ENCODE measurements at regions not wholly inside any gene's neighbourhood (a gene's known extent, or its start where the extent isn't known, plus 50 kb on each side); places are given as distances from the start of the nearest gene placed in this dataset.
"Not testable (repeated sequence)": the region's sequence is repeated elsewhere in the genome, so short reads cannot be mapped to it uniquely, and the experiment has no call there.

DNA sequence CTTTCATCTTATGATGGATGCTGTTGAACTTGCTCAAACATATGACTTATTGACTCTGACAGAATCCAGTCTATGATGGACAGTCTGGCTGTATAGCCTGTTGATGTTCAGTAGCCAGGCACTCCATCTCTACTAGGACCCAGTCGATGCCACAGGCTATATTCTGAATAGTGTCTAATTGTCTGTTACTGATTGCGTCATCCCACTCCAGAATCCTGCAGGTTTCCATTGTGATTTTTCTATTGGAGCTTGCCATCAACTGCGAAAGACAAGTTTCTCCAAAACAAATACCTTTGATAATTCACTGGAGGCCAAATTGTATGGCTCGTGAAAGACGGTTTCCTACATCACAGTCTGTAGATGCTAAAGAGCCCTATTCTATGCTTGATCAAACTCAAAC is 481.7 kb upstream of the CHORDC1 start:
- DNase-seq = no peak

DNA sequence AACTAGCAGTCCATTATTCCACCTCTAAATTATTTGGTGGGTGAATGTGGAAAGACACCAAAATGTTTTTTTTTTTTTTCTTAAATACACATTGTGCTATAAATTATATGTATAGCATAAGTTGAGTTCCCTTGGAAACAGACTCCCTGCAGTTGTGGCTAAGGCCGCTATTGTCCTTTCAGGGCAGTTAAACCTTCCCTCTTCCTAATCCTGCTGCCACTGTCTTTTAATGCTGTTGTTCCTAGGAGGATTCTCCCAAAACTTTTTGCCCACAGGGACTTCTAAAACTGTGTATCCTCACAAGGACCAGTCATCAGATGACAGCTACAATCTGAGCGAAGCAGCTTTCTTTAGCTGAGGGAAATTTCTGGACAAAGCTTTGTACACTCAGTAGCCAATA is 478.9 kb upstream of the CHORDC1 start:
- no peak for DNase-seq

DNA sequence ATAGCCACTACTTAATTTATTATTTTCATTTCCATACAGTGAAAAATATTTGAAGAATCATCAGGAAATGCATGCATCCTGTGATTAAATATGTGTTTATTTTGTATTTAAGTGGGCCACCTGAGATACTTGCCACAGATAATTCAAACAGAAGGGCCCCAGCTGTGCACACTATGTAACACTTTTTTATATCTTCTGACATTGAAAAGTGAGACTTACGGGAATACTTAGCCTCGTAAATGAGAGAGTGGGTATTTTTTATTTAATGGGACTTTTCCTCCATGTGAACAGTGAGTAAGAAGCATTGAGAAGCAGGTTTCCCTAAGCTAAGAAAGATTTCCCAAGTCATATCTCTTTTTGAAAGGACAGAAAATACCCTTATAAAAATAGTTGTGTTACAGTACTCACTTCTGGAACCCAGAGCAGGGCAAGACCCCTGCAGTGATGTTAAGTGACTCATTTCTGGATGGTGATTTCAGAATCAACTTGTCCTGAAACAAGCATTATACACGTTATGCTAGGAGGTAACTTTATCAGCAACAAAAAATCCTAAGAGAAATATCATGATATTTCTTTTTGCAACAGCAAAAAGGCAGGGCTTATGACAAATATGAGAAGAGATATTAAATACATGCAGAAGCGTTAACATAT is 478.1 kb upstream of the CHORDC1 start:
- no peak for DNase-seq

DNA sequence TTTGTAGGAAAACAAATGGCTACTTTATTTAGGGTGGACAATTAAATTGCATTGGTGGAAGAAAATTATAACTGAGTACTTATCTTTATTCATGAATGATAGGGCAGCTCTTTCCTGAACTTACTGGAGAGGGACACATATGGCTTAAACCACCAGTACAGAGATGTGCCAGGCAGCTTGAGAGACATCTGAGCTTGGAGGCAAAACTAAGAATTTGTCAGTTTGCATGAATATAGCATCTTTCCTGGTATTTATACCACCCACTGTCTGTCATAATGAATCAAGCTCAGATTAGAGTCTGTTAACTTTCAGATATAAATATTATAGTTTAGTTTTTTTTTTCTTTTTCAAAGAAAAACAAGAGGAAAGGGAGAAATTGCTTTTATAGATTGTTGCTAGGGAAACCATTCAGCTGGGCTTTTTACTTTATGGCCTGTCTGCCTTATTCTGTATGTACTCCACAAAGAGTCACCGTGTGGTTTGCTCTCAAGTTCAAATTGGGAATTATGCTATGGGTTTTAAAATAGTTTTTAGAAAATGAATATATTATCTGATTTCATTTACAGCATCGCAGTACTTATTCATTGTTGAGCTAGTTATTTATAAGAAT is 477.0 kb upstream of the CHORDC1 start:
- no peak for DNase-seq

DNA sequence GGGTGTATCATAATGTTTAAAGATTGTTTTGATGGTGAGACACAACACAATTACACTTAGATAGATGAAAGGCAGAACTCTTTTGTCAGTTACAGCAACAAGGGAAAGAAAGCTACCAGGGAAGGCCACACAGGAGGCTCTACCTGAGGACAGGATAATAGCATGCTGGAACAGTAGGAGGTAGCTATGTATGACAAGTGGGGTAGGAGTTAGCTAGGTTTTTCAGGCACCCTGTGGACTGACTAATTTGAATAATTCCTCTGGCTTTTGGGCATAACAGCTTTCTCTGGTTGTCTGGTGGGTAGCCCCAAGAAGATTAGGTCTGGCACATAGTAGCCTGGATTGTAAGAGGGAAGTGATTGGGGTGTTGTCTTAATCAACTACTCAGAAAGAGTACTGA is 475.4 kb upstream of the CHORDC1 start:
- no peak for DNase-seq

DNA sequence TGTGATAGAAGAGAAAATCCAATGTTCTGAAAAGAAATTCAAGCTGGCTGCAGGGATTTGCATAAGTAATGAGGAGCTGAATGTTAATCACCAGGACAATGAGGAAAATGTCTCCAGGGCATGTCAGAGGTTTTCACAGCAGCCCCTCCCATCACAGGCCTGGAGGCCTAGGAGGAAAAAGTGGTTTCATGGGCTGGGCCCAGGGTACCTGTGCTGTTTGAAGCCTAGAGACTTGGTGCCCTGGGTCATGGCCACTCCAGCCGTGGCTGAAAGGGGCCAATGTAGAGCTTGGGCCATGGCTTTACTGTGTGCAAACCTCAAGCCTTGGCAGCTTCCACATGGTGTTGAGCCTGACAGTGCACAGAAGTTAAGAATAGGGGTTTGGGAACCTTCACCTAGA is 452.6 kb upstream of the CHORDC1 start:
- DNase-seq = not testable (repeated sequence)

DNA sequence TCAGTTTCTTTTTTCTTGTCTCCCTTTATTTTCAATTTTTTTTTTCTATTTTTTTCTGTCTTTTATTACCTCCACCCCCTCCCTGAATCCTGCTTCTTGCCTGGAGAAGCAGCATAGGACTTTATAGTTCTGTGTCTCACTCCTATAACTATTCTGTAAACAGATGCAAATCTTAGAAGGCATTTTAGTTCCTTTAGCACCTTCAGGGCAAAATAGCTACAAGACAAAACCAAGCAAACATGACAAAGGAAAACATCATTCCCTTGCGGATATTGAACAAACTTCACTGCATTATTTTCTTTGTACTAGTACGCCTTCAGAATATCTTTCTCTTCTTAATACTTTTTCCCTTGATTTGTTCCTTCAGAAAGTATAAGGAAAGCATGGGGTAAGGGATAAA is 446.2 kb upstream of the CHORDC1 start:
- no peak for DNase-seq

DNA sequence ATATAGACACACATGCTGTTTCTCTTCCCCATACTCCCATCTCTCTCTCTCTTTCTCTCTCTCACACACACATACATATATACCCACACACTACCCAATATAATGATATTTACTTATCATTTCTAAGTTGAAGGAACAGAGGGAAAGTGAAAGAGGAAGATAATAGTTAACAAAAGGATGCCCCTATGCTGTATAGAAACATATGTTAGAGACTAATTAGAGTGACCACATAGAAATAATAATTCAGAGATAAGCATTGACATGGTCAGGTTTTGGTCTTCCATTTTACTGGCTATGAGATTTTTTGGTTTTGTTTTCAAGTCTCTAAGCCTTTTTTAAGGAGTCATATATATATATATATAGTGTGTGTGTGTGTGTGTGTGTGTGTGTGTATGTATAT is 445.7 kb upstream of the CHORDC1 start:
- DNase-seq = no peak

DNA sequence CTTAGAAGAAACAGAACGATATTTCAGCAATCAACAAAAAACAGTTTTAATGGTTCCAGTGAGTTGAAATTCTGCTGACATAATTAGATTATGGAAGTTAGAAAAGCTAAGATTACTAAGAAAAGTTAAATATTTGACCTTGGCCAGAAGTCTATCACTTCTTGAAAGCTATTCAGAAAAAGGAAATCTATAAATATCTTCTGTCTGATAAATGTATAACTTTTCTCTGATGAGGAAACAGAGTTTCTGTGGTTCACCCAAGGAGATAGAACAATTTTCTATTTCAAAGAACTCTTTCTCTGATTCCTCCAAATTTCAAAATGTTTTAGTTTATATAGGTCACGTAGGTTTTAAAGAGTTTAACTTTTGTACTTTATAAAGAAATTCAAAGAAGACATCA is 438.4 kb upstream of the CHORDC1 start:
- DNase-seq = no peak

DNA sequence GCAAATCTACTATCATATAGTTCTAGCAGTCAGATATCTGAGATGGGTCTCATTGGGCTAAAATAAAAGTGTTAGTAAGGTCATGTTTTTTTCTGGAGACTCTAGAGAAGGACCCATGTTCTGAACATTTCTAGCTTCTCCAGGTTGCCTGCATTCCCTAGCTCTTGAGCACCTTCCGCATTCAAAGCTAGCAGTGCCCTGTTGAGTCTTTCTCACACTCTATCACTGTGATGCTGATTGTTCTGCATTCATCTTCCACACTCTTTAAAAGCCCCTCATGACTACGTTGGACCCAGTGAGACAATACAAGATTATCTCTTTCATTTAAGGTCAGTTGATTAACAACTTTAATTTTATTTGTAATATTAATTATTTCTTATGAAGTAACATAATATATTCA is 433.3 kb upstream of the CHORDC1 start:
- DNase-seq = no peak

DNA sequence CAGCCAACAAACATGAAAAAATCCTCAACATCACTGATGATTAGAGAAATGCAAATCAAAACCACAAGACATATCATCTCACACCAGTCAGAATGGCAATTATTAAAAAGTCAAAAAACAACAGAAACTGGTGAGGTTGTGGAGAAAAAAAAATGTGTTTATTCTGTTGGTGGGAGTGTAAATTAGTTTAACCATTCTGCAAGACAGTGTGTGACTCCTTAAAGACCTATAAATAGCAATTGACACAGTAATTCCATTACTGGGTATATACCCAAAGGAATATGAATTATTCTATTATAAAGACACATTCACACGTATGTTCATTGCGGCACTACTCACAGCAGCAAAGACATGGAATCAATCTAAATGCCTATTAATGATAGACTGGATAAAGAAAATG is 427.3 kb upstream of the CHORDC1 start:
- DNase-seq = no peak

DNA sequence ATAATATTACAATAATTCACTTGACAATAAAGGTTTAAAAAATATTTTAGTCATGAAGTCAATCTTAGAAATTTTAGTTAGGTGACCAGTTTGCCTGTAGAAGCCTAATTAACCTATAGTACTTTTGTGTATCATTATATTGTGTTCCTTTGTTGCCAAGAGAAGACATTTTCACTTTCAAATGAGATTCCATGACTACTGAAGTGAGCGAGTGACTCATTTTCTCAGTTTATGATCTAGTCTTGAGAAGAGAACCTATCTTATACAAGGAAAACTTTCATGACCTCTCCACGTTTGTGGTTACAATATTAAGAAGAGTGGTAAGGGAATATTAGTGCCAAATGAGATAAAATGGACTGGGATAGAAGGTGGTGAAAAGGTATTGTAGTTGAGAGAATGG is 423.9 kb upstream of the CHORDC1 start:
- no peak for DNase-seq

DNA sequence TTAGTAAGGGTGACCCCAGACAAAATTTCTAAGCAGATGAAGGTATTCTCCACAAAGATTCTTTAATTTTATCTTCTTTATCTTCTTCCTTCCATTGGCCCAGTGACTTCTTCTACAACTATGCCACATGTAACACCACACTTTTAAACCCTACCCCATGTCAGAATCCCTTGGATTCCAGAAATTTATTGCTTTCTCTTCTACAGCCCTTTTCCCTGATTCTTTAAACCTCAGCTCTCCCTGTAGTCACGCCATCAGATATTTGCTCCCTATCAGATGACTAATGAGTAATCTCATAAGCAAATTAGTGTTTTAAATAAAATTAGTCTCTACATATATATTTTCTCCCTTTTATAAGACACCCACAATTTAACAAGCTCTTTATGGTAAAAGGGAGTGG is 423.4 kb upstream of the CHORDC1 start:
- no peak for DNase-seq

DNA sequence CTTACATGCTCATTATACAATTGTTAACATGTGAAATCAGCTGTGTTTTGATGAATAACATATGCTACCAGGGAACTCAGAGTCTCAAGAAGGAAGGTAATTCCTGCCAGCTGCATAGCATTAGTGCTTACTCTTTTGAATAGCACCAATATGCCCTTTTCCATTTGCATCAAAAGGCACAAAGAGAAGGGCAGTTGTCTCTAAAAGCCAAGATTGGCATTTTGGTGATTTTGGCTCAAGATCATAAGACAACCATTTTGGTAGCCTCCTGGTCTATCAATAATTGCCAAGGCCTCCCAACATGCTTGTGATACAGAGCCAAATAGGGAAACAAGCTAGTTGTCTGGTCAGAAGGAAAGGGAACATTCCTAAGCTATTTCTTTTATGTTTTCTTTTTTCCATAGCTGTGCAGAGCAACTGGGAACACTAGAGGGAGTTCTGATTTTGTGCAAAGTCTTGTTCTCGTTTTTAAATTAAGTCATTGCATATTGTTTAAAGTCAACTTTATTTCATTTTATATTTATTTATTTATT is 416.7 kb upstream of the CHORDC1 start:
- DNase-seq = no peak

DNA sequence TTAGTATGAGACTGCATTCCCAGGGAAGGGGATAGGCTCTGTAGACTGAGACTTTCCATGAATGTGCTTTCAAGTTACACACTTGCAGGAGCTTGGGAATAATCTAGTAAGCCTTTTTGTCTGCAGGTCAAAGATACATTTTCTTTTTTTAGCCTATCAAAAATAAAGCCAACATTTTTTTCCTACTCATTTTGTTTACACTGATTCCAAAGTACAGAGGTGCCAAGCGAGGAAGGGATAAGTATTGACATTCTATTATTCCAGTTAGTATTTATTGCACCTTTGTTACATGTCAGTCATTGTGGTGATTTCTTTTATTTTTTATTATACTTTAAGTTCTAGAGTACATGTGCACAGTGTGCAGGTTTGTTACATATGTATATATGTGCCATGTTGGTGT is 413.0 kb upstream of the CHORDC1 start:
- no peak for DNase-seq

DNA sequence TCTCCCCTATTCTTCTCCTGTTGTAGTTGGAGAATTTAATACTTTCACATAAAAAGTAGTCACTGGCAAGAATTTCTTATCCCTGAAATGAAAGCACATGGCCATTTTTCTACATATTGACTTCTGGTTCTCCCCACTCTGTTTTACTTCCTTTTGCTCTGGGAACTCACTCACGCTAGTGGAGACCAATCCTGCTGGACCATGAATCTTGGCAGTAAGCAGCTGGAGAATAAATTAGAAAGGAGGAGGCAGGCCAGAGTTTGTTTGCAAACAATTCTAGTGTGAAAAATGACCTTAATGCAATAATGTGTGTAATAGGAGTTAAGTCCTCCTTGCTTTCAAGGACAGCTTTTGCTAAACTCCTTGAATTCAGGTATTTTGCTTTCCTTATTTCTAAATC is 412.3 kb upstream of the CHORDC1 start:
- DNase-seq = no peak

DNA sequence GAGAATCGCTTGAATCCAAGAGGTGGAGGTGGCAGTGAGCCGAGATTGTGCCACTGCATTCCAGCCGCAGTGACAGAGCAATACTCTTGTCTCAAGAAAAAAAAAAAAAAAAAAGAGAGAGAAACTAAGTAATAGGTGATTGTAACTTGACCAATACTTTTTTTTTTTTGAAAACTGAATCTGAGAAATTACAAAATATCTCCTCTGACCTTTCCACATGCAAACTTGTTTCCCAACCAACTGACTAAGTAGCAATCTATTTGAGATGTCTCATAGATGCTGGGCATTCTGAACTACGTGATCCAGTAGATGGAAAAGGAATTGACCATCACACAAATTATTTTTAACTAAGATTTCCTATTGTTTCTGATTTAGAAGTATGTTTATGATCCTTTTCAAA is 407.3 kb upstream of the CHORDC1 start:
- DNase-seq = no peak

DNA sequence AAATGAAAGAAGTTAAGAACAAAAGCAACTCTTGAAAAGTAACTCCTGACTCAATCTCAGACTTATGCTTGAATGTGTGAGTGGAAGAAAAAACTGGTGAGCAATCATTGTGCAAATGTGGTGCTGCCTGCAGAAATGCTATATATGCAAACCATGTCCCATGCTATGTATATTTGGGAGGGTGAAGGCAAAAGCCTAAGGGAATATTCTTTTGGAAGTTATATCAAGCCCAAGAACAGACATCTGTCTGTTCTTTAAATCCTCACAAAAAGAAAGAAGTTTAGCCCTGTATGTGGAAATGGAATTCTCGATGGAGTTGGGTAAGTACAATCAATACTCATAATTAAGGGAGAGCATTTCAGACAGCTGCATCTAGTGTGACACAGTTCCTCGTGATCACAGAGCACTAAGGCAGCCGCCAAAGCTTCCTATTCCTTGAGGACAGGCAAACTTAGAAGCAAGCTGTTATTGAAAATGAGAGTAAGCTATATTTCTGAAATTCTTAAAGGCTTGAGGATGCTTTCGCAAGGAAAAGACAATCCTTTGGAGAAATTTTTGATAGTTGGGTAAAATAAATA is 406.5 kb upstream of the CHORDC1 start:
- DNase-seq = no peak

DNA sequence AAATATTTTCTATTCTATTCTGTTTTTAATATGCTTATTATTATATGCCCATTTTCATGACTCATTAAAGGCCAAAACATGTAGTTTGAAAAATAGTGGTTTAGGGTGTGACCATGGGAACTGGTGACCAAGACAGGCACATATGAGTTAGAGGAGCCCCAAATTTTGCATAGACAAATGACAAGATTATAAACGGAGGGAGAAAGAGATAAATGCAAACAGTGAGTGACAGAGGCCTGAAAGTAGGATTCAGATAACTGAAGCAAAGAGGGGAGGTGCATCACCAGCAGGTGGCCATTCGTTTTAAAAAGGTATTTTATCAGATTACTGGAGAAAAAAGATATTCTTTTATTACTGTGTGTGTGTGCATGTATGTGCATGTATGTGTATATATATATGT is 391.5 kb upstream of the CHORDC1 start:
- no peak for DNase-seq

DNA sequence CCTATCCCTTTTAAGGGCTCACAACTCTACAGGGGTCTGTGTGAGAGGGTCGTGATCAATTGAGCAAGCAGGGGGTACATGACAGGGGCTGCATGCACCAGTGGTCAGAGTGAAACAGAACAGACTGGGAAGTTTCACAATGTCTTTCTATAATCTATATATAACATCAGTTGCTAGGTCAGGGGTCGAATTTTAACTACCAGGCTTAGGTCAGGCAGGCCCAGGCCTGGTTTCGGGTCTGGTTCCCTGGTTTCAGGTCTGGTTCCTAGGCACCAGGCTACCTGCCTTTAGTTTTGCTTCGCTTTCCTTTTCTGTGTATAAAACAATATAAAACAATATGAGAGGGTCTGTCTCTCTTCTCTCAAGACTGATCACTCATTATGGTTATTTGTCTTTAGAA is 390.2 kb upstream of the CHORDC1 start:
- DNase-seq = not testable (repeated sequence)

DNA sequence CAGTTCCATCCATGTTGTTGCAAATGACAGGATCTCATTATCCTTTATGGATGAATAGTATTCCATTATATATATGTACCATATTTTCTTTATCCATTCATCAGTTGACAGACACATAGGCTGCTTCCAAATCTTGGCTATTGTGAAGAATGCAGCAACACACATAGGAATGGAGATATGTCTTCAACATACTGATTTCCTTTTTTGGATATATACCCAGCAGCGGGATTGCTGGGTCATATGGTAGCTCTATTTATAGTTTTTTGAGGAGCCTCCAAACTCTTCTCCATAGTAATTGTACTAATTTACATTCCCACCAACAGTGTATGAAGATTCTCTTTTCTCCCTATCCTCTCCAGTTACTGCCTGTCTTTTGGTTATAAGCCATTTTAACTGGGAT is 383.9 kb upstream of the CHORDC1 start:
- DNase-seq = no peak

DNA sequence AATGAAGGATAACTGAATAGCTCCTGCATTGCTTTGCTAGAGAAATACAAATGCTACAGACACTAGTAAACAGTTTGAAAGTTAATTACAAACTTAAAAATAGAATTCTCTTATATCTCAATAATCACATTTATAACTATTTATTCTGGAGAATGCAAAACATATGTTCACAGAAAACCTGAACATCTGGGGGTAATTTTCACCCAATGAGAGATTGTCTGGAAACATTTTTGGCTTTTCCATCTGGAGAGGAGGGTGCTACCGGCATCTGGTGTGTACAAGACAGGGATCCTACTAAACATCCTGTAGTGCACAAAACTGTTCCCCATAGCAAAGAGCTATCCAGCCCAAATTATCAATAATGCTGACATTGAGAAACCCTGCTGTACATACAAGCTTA is 378.4 kb upstream of the CHORDC1 start:
- no peak for DNase-seq

DNA sequence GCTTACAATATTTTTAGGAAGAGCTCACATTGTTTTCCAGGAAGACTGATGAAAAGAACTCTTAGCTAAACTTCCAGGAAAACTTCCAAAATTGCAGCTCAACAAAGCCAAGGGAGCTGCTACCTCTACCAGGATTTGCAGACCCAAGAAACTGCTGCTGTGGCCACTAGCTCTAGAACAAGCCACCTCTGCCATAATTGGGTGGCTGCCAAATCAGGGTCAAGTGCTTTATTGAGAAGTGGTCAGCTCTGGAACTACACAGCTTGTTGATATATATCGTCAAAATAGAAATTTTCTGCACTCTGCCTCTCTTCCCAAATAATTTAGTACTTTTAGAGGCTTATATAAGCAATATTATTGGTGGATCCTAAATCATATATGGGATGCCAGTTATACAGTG is 371.8 kb upstream of the CHORDC1 start:
- DNase-seq = no peak

DNA sequence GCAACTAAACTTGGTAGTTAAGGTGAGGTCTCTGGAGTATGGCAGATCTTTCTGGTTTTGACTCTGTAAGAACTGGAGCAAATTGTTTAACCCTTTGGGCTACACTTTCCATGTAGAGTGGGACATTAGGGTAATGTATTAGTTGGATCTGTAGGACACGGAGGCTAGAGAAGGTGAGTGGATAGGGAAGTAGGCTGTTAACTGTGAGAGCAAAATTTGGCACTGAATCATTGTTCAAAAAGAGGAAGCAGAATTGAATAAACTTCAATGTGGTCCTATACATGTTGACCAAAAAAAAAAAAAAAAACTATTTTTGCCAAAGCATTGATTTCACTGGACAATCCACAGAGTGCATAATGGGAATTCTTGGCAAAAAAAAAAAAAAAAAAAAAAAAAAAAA is 370.2 kb upstream of the CHORDC1 start:
- no peak for DNase-seq

DNA sequence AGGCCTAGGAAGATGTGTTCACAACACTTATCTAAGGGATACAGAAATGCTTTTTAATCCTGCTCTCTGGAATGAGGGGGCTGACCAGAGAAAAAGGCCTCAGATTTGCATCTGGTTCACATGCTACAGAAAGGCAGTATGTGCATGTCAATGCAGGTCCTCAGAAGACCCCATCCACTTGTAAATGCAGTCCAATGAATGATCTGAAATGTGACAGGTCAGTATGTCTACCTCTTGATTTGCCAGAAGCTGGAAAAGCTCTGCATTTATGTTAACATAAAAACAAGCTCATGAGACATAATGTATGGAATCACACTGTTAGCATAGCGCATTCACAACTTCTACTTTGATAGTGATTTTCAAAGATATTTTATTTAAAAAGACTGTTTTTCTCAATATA is 367.4 kb upstream of the CHORDC1 start:
- DNase-seq = no peak
